Liver (tissue), 8 donors: ENCODE measurements at regions not wholly inside any gene's neighbourhood (a gene's known extent, or its start where the extent isn't known, plus 50 kb on each side); places are given as distances from the start of the nearest gene placed in this dataset.

ENCODE experiments used
- DNase-seq: peaks from one replicate; pipeline ENCODE4 v3.0.0-alpha.2; 2017; ENCODE audit warnings: low spot score
- H3K27ac ChIP-seq, 2 donors: one replicate each; pipeline ENCODE4 v1.7.0; 2013; ENCODE audit warnings: inconsistent platforms in 2 of 2, low read length in 2 of 2, control low read depth in 1 of 2, low read depth in 1 of 2, mild to moderate bottlenecking in 1 of 2
- H3K27me3 ChIP-seq, 4 donors: one replicate each; pipeline versions ENCODE4 v1.6.1 to v1.7.0; 2013; ENCODE audit warnings: low read length in 3 of 4, inconsistent platforms in 1 of 4, mild to moderate bottlenecking in 1 of 4, moderate library complexity in 1 of 4; ENCODE audit not compliant: control insufficient read depth in 4 of 4, insufficient read depth in 4 of 4
- H3K36me3 ChIP-seq, 4 donors: one replicate each; pipeline versions ENCODE4 v1.6.1 to v1.7.0; 2013; ENCODE audit warnings: low read length in 3 of 4, mild to moderate bottlenecking in 3 of 4, low read depth in 1 of 4, moderate library complexity in 1 of 4; ENCODE audit not compliant: control insufficient read depth in 4 of 4, insufficient read depth in 3 of 4
- H3K4me1 ChIP-seq, 4 donors: one replicate each; pipeline versions ENCODE4 v1.6.1 to v1.7.0; 2013; ENCODE audit warnings: low read length in 3 of 4, mild to moderate bottlenecking in 3 of 4, moderate library complexity in 1 of 4; ENCODE audit not compliant: control insufficient read depth in 4 of 4, insufficient read depth in 4 of 4
- H3K4me3 ChIP-seq, 3 donors: one replicate each; pipeline versions ENCODE4 v1.6.1 to v1.7.0; 2013; ENCODE audit warnings: low read length in 3 of 3, control low read depth in 1 of 3, low read depth in 1 of 3, mild to moderate bottlenecking in 1 of 3
- H3K9ac ChIP-seq, 2 donors: one replicate each; pipeline ENCODE4 v1.7.0; 2013; ENCODE audit warnings: low read length in 2 of 2, mild to moderate bottlenecking in 2 of 2, moderate library complexity in 2 of 2, control low read depth in 1 of 2, low read depth in 1 of 2
- H3K9me3 ChIP-seq, 4 donors: one replicate each; pipeline versions ENCODE4 v1.6.1 to v1.7.0; 2013; ENCODE audit warnings: low read length in 3 of 4; ENCODE audit not compliant: control insufficient read depth in 4 of 4
- CTCF ChIP-seq: fragments of 150-350 bp; IDR thresholded peaks from 2 replicates; pipeline ENCODE4 v1.5.1; 2017; ENCODE audit warnings: improper control_type of control experiment, low read depth, low read length; ENCODE audit not compliant: missing input control
- EGR1 ChIP-seq, 2 donors: IDR thresholded peaks; 2 replicates each; pipeline ENCODE4 v1.6.1; 2016 to 2018; ENCODE audit warnings: antibody characterized with exemption in 2 of 2, low read depth in 2 of 2
- FOXA1 ChIP-seq: IDR thresholded peaks from 2 replicates; pipeline ENCODE4 v1.6.1; 2016; ENCODE audit warnings: antibody characterized with exemption
- FOXA2 ChIP-seq: IDR thresholded peaks from 2 replicates; pipeline ENCODE4 v1.6.1; 2016; ENCODE audit warnings: antibody characterized with exemption
- GABPA ChIP-seq, 2 donors: IDR thresholded peaks in 1 of 2; conservative IDR thresholded peaks in 1 of 2; 2 replicates each; pipeline ENCODE4 v1.6.1; 2016; ENCODE audit warnings: antibody characterized with exemption in 2 of 2, mild to moderate bottlenecking in 1 of 2, moderate library complexity in 1 of 2
- HNF4A ChIP-seq, 2 donors: conservative IDR thresholded peaks; 2 replicates each; pipeline ENCODE4 v1.6.1; 2016; ENCODE audit warnings: antibody characterized with exemption in 2 of 2, mild to moderate bottlenecking in 2 of 2
- HNF4G ChIP-seq: IDR thresholded peaks from 2 replicates; pipeline ENCODE4 v1.6.1; 2016; ENCODE audit warnings: antibody characterized with exemption
- JUND ChIP-seq, 2 donors: IDR thresholded peaks; 2 replicates each; pipeline ENCODE4 v1.6.1; 2016; ENCODE audit warnings: antibody characterized with exemption in 2 of 2
- MAX ChIP-seq: IDR thresholded peaks from 2 replicates; pipeline ENCODE4 v1.6.1; 2016; ENCODE audit warnings: antibody characterized with exemption
- NR2F2 ChIP-seq: IDR thresholded peaks from 2 replicates; pipeline ENCODE4 v1.6.1; 2016; ENCODE audit warnings: antibody characterized with exemption
- RAD21 ChIP-seq, 2 donors: IDR thresholded peaks; 2 replicates each; pipeline ENCODE4 v1.6.1; 2016; ENCODE audit warnings: antibody characterized with exemption in 2 of 2, mild to moderate bottlenecking in 2 of 2
- RXRA ChIP-seq, 2 donors: IDR thresholded peaks; 2 replicates each; pipeline ENCODE4 v1.6.1; 2017 to 2018; ENCODE audit warnings: antibody characterized with exemption in 2 of 2, mild to moderate bottlenecking in 1 of 2
- SP1 ChIP-seq: IDR thresholded peaks from 2 replicates; pipeline ENCODE4 v1.6.1; 2018; ENCODE audit warnings: antibody characterized with exemption, mild to moderate bottlenecking
- TAF1 ChIP-seq: conservative IDR thresholded peaks from 2 replicates; pipeline ENCODE4 v1.6.1; 2016; ENCODE audit warnings: antibody characterized with exemption, mild to moderate bottlenecking
- YY1 ChIP-seq: IDR thresholded peaks from 2 replicates; pipeline ENCODE4 v1.6.1; 2016; ENCODE audit warnings: antibody characterized with exemption, mild to moderate bottlenecking
- WGBS: extraction: QIAGEN DNeasy Blood & Tissue Kit; methylation state at CpG from one replicate; pipeline ENCODE4 v1.1.7; 2013; 5-methylcytosine and 5-hydroxymethylcytosine counted together
- TF ChIP-seq, protein P1 (sequence below): IDR thresholded peaks from 2 replicates; pipeline ENCODE4 v1.6.1; 2016; ENCODE audit warnings: antibody characterized with exemption
- TF ChIP-seq, protein P2 (sequence below): IDR thresholded peaks from 2 replicates; pipeline ENCODE4 v1.6.1; 2016; ENCODE audit warnings: antibody characterized with exemption
- TF ChIP-seq, protein P3 (sequence below): IDR thresholded peaks from 2 replicates; pipeline ENCODE4 v1.6.1; 2016; ENCODE audit warnings: antibody characterized with exemption, mild to moderate bottlenecking
- donor health status: healthy.
- donor health status: healthy.
- donor health status: healthy.
- donor health status: healthy.
- donor health status: healthy.

DNA sequence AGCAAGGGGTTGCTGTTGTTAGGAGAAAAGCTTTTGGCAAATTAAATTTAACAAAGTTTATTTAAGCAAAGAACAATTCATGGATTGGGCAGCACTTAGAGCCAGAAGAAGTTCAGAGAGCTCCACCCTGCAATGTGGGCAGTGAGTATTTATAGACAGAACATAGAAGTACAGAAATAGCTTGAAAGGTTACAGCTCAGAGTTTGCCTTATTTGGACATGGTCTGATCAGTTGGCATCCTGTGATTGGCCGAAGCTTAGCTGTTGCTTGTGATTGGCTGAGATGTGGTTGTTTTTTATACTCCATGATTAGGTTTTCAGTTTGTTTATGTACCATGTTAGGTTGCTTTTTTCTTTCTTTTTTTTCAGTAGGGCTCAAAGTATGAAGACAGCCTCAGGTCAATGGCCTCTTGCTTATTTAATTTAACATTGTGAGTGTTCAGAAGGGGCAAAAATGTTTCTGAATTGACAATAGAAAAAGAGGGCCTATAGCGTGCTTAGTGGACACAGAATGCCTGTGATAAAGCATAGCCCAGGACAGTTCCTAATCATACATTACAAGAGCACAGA lies 293.8 kb downstream of the IGSF11 start:
- Histone ChIP-seq H3K27ac (no peak overlapping the region), H3K27me3 (no peaks in the 10 kb centered on the region), H3K4me3 (no peak overlapping the region), H3K4me1 (peaks cover 6 to 35% (median 31%) of the 10 kb centered on the region in 4 donors), H3K9ac (no peak overlapping the region), H3K9me3 (no peaks in the 10 kb centered on the region), H3K36me3 (no peaks in the 10 kb centered on the region)
- TF ChIP-seq HNF4A (conservative IDR thresholded peaks at IDR 0.05) (peak; percentile 42 to 59), RXRA (IDR thresholded peaks at IDR 0.05) (peak; percentile 60 to 71), SP1 (peak; percentile 60)
- TF ChIP-seq, protein P1, sequence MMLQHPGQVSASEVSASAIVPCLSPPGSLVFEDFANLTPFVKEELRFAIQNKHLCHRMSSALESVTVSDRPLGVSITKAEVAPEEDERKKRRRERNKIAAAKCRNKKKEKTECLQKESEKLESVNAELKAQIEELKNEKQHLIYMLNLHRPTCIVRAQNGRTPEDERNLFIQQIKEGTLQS: no peak
- DNase-seq: no peak
- 64% methylated on average over 2 of the region's 2 CpGs for WGBS

- H3K9me3 ChIP-seq: no peaks in the 10 kb centered on the region
- peak overlapping the region; percentile 39 to 69 for H3K27ac ChIP-seq
- WGBS: 29% methylated on average over 2 of the region's 2 CpGs
- H3K4me3 ChIP-seq: no peak overlapping the region
- no peak overlapping the region for H3K9ac ChIP-seq
- TF ChIP-seq, protein P2, sequence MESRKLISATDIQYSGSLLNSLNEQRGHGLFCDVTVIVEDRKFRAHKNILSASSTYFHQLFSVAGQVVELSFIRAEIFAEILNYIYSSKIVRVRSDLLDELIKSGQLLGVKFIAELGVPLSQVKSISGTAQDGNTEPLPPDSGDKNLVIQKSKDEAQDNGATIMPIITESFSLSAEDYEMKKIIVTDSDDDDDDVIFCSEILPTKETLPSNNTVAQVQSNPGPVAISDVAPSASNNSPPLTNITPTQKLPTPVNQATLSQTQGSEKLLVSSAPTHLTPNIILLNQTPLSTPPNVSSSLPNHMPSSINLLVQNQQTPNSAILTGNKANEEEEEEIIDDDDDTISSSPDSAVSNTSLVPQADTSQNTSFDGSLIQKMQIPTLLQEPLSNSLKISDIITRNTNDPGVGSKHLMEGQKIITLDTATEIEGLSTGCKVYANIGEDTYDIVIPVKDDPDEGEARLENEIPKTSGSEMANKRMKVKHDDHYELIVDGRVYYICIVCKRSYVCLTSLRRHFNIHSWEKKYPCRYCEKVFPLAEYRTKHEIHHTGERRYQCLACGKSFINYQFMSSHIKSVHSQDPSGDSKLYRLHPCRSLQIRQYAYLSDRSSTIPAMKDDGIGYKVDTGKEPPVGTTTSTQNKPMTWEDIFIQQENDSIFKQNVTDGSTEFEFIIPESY: peak; percentile 76
- TF ChIP-seq, protein P3, sequence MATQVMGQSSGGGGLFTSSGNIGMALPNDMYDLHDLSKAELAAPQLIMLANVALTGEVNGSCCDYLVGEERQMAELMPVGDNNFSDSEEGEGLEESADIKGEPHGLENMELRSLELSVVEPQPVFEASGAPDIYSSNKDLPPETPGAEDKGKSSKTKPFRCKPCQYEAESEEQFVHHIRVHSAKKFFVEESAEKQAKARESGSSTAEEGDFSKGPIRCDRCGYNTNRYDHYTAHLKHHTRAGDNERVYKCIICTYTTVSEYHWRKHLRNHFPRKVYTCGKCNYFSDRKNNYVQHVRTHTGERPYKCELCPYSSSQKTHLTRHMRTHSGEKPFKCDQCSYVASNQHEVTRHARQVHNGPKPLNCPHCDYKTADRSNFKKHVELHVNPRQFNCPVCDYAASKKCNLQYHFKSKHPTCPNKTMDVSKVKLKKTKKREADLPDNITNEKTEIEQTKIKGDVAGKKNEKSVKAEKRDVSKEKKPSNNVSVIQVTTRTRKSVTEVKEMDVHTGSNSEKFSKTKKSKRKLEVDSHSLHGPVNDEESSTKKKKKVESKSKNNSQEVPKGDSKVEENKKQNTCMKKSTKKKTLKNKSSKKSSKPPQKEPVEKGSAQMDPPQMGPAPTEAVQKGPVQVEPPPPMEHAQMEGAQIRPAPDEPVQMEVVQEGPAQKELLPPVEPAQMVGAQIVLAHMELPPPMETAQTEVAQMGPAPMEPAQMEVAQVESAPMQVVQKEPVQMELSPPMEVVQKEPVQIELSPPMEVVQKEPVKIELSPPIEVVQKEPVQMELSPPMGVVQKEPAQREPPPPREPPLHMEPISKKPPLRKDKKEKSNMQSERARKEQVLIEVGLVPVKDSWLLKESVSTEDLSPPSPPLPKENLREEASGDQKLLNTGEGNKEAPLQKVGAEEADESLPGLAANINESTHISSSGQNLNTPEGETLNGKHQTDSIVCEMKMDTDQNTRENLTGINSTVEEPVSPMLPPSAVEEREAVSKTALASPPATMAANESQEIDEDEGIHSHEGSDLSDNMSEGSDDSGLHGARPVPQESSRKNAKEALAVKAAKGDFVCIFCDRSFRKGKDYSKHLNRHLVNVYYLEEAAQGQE: peak; percentile 20
- peak; percentile 29 to 46 for TF ChIP-seq RAD21 (IDR thresholded peaks at IDR 0.05)
- TF ChIP-seq CTCF: no peak
- peak; percentile 77 to 84 for TF ChIP-seq JUND (IDR thresholded peaks at IDR 0.05)
- TF ChIP-seq HNF4G: peak; percentile 14
- TF ChIP-seq EGR1 (IDR thresholded peaks at IDR 0.05; ENCODE audit: low read depth in 2 of 2): no peak
- TF ChIP-seq FOXA1: no peak
- TF ChIP-seq YY1: peak; percentile 91
- TF ChIP-seq NR2F2: no peak
- TF ChIP-seq TAF1: no peak
- TF ChIP-seq, protein P1: peak; percentile 38
- TF ChIP-seq MAX: peak; percentile 78
- peak in 1 of 2 donors; percentile 25 for TF ChIP-seq GABPA (IDR thresholded peaks at IDR 0.05 in 1 of 2, conservative IDR thresholded peaks at IDR 0.05 in 1 of 2)
- TF ChIP-seq FOXA2: no peak
- peak; percentile 73 to 88 for TF ChIP-seq RXRA (IDR thresholded peaks at IDR 0.05)
- TF ChIP-seq HNF4A (conservative IDR thresholded peaks at IDR 0.05): peak; percentile 84 to 92
- TF ChIP-seq SP1: peak; percentile 65
- no peaks in the 10 kb centered on the region for H3K36me3 ChIP-seq
- DNase-seq: no peak
- H3K27me3 ChIP-seq: no peaks in the 10 kb centered on the region
- peaks cover 6 to 35% (median 31%) of the 10 kb centered on the region in 4 donors for H3K4me1 ChIP-seq
Measured at GRCh38 chr3:118742760-118743159, 291.9 kb downstream of the IGSF11 start.
